Mesothelial cell of epicardium (in vitro differentiated cells): ENCODE measurements at regions not wholly inside any gene's neighbourhood (a gene's known extent, or its start where the extent isn't known, plus 50 kb on each side); places are given as distances from the start of the nearest gene placed in this dataset.

Source experiments
- DNase-seq, 2 experiments: peaks; one replicate each; pipeline ENCODE4 v3.0.0; 2021; ENCODE audit warnings: low spot score in 2 of 2; ENCODE audit not compliant: unreplicated experiment in 2 of 2
- H3K27ac Mint-ChIP-seq: 2 replicates; pipeline ENCODE4 v1.8.0; 2021; ENCODE audit warnings: mixed read lengths
- H3K27me3 Mint-ChIP-seq: 2 replicates; pipeline ENCODE4 v1.8.0; 2021; ENCODE audit warnings: low read depth, mixed read lengths
- H3K36me3 Mint-ChIP-seq: 2 replicates; pipeline ENCODE4 v1.8.0; 2021; ENCODE audit warnings: mixed read lengths
- H3K4me1 Mint-ChIP-seq: 2 replicates; pipeline ENCODE4 v1.8.0; 2021; ENCODE audit warnings: mixed read lengths
- H3K4me3 Mint-ChIP-seq: 2 replicates; pipeline ENCODE4 v1.8.0; 2021; ENCODE audit warnings: mild to moderate bottlenecking, moderate library complexity, mixed read lengths
- H3K9me3 Mint-ChIP-seq: 2 replicates; pipeline ENCODE4 v1.8.0; 2021; ENCODE audit warnings: mixed read lengths
- CTCF ChIP-seq: fragments of 200-600 bp; sonication (generic); IDR thresholded peaks from one replicate; pipeline ENCODE4 v1.5.0; 2021; ENCODE audit warnings: antibody characterized with exemption; ENCODE audit not compliant: unreplicated experiment

GRCh38 chr20:22341508-22341907 is 242.9 kb downstream of the FOXA2 start:
- H3K27ac Mint-ChIP-seq, result no peak overlapping the region
- peaks cover 63% of the 10 kb centered on the region for H3K27me3 Mint-ChIP-seq
- no peak for DNase-seq
- no peaks in the 10 kb centered on the region for H3K9me3 Mint-ChIP-seq
- H3K4me1 Mint-ChIP-seq, result peaks cover 3% of the 10 kb centered on the region
- H3K4me3 Mint-ChIP-seq, result no peak overlapping the region
- no peak for TF ChIP-seq CTCF
- no peaks in the 10 kb centered on the region for H3K36me3 Mint-ChIP-seq

- Mint-ChIP-seq H3K4me3 (no peak overlapping the region), H3K9me3 (no peaks in the 10 kb centered on the region), H3K27me3 (peaks cover 68% of the 10 kb centered on the region), H3K27ac (no peak overlapping the region), H3K4me1 (peaks cover 3% of the 10 kb centered on the region), H3K36me3 (no peaks in the 10 kb centered on the region)
- no peak for DNase-seq
- no peak for TF ChIP-seq CTCF
These were observed 244.4 kb downstream of the FOXA2 start for GRCh38 chr20:22339946-22340345.

GRCh38 chr20:22339091-22339881 is 245.1 kb downstream of the FOXA2 start:
- H3K4me1 Mint-ChIP-seq, result peaks cover 3% of the 10 kb centered on the region
- no peak overlapping the region for H3K27ac Mint-ChIP-seq
- H3K27me3 Mint-ChIP-seq, result peaks cover 75% of the 10 kb centered on the region
- H3K4me3 Mint-ChIP-seq, result peak overlapping the region; percentile 24
- no peak for DNase-seq
- TF ChIP-seq CTCF, result peak; percentile 91
- no peaks in the 10 kb centered on the region for H3K36me3 Mint-ChIP-seq
- no peaks in the 10 kb centered on the region for H3K9me3 Mint-ChIP-seq

- Mint-ChIP-seq H3K4me1 (peaks cover 3% of the 10 kb centered on the region), H3K4me3 (no peak overlapping the region), H3K27ac (no peak overlapping the region), H3K27me3 (peaks cover 85% of the 10 kb centered on the region), H3K9me3 (no peaks in the 10 kb centered on the region), H3K36me3 (no peaks in the 10 kb centered on the region)
- TF ChIP-seq CTCF, result no peak
- DNase-seq, result no peak
These were observed 246.1 kb downstream of the FOXA2 start for GRCh38 chr20:22338140-22338708.

GRCh38 chr20:22335210-22335609 is 249.2 kb downstream of the FOXA2 start:
- peaks cover 90% of the 10 kb centered on the region for H3K27me3 Mint-ChIP-seq
- TF ChIP-seq CTCF, result no peak
- no peak overlapping the region for H3K27ac Mint-ChIP-seq
- H3K4me1 Mint-ChIP-seq, result peaks cover 3% of the 10 kb centered on the region
- no peak overlapping the region for H3K4me3 Mint-ChIP-seq
- H3K9me3 Mint-ChIP-seq, result no peaks in the 10 kb centered on the region
- no peaks in the 10 kb centered on the region for H3K36me3 Mint-ChIP-seq
- no peak for DNase-seq
